H1 (cell line): ENCODE measurements at regions not wholly inside any gene's neighbourhood (a gene's known extent, or its start where the extent isn't known, plus 50 kb on each side); places are given as distances from the start of the nearest gene placed in this dataset.

Source experiments
- CTCF ChIA-PET: fragments of 300-600 bp; sonication (Branson Sonifier 250); formaldehyde crosslinking; loops from one replicate; lab custom pipeline; 2021; ENCODE audit not compliant: partially characterized antibody; lab: Charles Lee
- POLR2A ChIA-PET: fragments of 300-600 bp; sonication (Branson Sonifier 250); formaldehyde crosslinking; loops from one replicate; lab custom pipeline; 2021; ENCODE audit warnings: inconsistent platforms; ENCODE audit not compliant: partially characterized antibody; lab: Charles Lee
- DNase-seq, 2 experiments: peaks; one replicate each; pipeline versions ENCODE4 v3.0.0 to v3.0.0-alpha.2; 2010 to 2022; ENCODE audit warnings: low spot score in 2 of 2, low read depth in 1 of 2, mixed read lengths in 1 of 2
- FAIRE-seq: peaks from 2 replicates; lab custom pipeline; 2011; peaks lifted over from hg19 to GRCh38; lab: Jason Lieb, UNC
- H2AFZ ChIP-seq: 2 replicates; pipeline ENCODE4 v1.8.1; 2012; ENCODE audit warnings: low read length, inconsistent platforms
- H2AK5ac ChIP-seq: 2 replicates; pipeline ENCODE4 v1.6.1; 2013; ENCODE audit warnings: low read depth, low read length
- H2BK120ac ChIP-seq: replicated peaks from 2 replicates; pipeline ENCODE3; 2013; ENCODE audit warnings: low read depth, low read length, inconsistent platforms
- H2BK12ac ChIP-seq: 2 replicates; pipeline ENCODE4 v1.6.1; 2013; ENCODE audit warnings: low read depth, low read length
- H2BK15ac ChIP-seq: 2 replicates; pipeline ENCODE4 v1.6.1; 2013; ENCODE audit warnings: low read length
- H2BK20ac ChIP-seq: 2 replicates; pipeline ENCODE4 v1.6.1; 2013; ENCODE audit warnings: low read length
- H2BK5ac ChIP-seq: 2 replicates; pipeline ENCODE4 v1.6.1; 2013; ENCODE audit warnings: low read depth, low read length
- H3K14ac ChIP-seq: 2 replicates; pipeline ENCODE4 v1.6.1; 2013; ENCODE audit warnings: inconsistent platforms; ENCODE audit not compliant: insufficient read length
- H3K18ac ChIP-seq: 2 replicates; pipeline ENCODE4 v1.6.1; 2013; ENCODE audit warnings: low read length; ENCODE audit errors: extremely low read depth
- H3K23ac ChIP-seq: 2 replicates; pipeline ENCODE4 v1.6.1; 2013; ENCODE audit warnings: inconsistent platforms; ENCODE audit not compliant: insufficient read length
- H3K23me2 ChIP-seq: 2 replicates; pipeline ENCODE4 v1.6.1; 2013; ENCODE audit warnings: low read depth, low read length
- H3K27ac ChIP-seq: 2 replicates; pipeline ENCODE4 v1.6.1; 2011; ENCODE audit warnings: low read depth, low read length, inconsistent platforms
- H3K27me3 ChIP-seq, 4 experiments: replicated peaks in 1 of 4; 1 replicate in 1 of 4; 2 replicates in 3 of 4; pipeline versions ENCODE4 v1.6.1 to v1.8.1; 2011 to 2013; ENCODE audit warnings: low read length in 3 of 4, mild to moderate bottlenecking in 3 of 4, inconsistent platforms in 2 of 4, mixed read lengths in 2 of 4, moderate library complexity in 1 of 4; ENCODE audit not compliant: control insufficient read depth in 3 of 4, insufficient read depth in 3 of 4; ENCODE audit errors: extremely low read depth in 1 of 4
- H3K36me3 ChIP-seq, 4 experiments: 2 replicates each; pipeline versions ENCODE4 v1.6.1 to v1.8.1; 2011 to 2013; ENCODE audit warnings: mild to moderate bottlenecking in 4 of 4, low read length in 3 of 4, moderate library complexity in 2 of 4, control low read depth in 1 of 4, inconsistent platforms in 1 of 4; ENCODE audit not compliant: insufficient read depth in 4 of 4, control insufficient read depth in 2 of 4
- H3K4ac ChIP-seq: replicated peaks from 2 replicates; pipeline ENCODE3; 2013; ENCODE audit warnings: low read length, low read depth, mixed read lengths, inconsistent platforms; ENCODE audit not compliant: insufficient read length
- H3K4me1 ChIP-seq, 4 experiments: replicated peaks in 1 of 4; 1 replicate in 1 of 4; 2 replicates in 3 of 4; pipeline versions ENCODE4 v1.6.1 to v1.8.1; 2011 to 2013; ENCODE audit warnings: low read length in 3 of 4, inconsistent platforms in 2 of 4, mixed read lengths in 1 of 4; ENCODE audit not compliant: insufficient read depth in 4 of 4, control insufficient read depth in 3 of 4
- H3K4me2 ChIP-seq, 2 experiments: 2 replicates each; pipeline versions ENCODE4 v1.6.1 to v1.8.1; 2011 to 2013; ENCODE audit warnings: low read depth in 2 of 2, low read length in 2 of 2, control low read depth in 1 of 2, inconsistent platforms in 1 of 2, mild to moderate bottlenecking in 1 of 2; ENCODE audit not compliant: insufficient read depth in 1 of 2
- H3K4me3 ChIP-seq, 4 experiments: fragments of 200-600, 300-600 bp in 1 of 4; sonication (generic), shearing (Covaris generic), sonication (Bioruptor Twin) in 1 of 4; 2 replicates each; pipeline versions ENCODE4 v1.5.1 to v1.8.1; 2011 to 2016; ENCODE audit warnings: low read length in 4 of 4, low read depth in 3 of 4, control low read depth in 2 of 4, inconsistent platforms in 2 of 4, mild to moderate bottlenecking in 2 of 4, mixed read lengths in 1 of 4, moderate library complexity in 1 of 4; ENCODE audit not compliant: insufficient read depth in 2 of 4; ENCODE audit errors: extremely low read depth in 1 of 4
- H3K56ac ChIP-seq: replicated peaks from 2 replicates; pipeline ENCODE3; 2013; ENCODE audit warnings: low read depth, mild to moderate bottlenecking, mixed read lengths, low read length, inconsistent platforms; ENCODE audit not compliant: insufficient read length
- H3K79me1 ChIP-seq: 2 replicates; pipeline ENCODE4 v1.6.1; 2013; ENCODE audit warnings: low read depth, low read length, control low read depth
- H3K79me2 ChIP-seq, 2 experiments: 2 replicates each; pipeline versions ENCODE4 v1.6.1 to v1.8.1; 2012 to 2013; ENCODE audit warnings: low read length in 2 of 2, mild to moderate bottlenecking in 2 of 2, inconsistent platforms in 1 of 2; ENCODE audit not compliant: insufficient read depth in 2 of 2, control insufficient read depth in 1 of 2
- H3K9ac ChIP-seq, 4 experiments: replicated peaks in 1 of 4; 1 replicate in 1 of 4; 2 replicates in 3 of 4; pipeline versions ENCODE4 v1.6.1 to v1.8.1; 2011 to 2013; ENCODE audit warnings: low read depth in 3 of 4, low read length in 3 of 4, control low read depth in 2 of 4, mild to moderate bottlenecking in 2 of 4, moderate library complexity in 2 of 4, inconsistent platforms in 1 of 4; ENCODE audit errors: extremely low read depth in 1 of 4
- H3K9me3 ChIP-seq, 2 experiments: 2 replicates each; pipeline versions ENCODE4 v1.6.1 to v1.8.1; 2012 to 2013; ENCODE audit warnings: mild to moderate bottlenecking in 2 of 2, moderate library complexity in 2 of 2, control low read depth in 1 of 2, inconsistent platforms in 1 of 2, low read depth in 1 of 2, low read length in 1 of 2, mixed read lengths in 1 of 2; ENCODE audit not compliant: insufficient read depth in 2 of 2
- H4K20me1 ChIP-seq, 2 experiments: replicated peaks in 1 of 2; 2 replicates each; pipeline versions ENCODE3 to v1.8.1; 2011 to 2013; ENCODE audit warnings: inconsistent platforms in 2 of 2, low read length in 2 of 2, mild to moderate bottlenecking in 1 of 2; ENCODE audit not compliant: insufficient read depth in 2 of 2, control insufficient read depth in 1 of 2
- H4K5ac ChIP-seq: 2 replicates; pipeline ENCODE4 v1.6.1; 2013; ENCODE audit warnings: low read length, low read depth, mixed read lengths, inconsistent platforms; ENCODE audit not compliant: insufficient read length
- H4K8ac ChIP-seq: 2 replicates; pipeline ENCODE4 v1.8.0; 2013; ENCODE audit warnings: mild to moderate bottlenecking, moderate library complexity, low read length, inconsistent platforms; ENCODE audit not compliant: insufficient read depth; ENCODE audit errors: extremely low read depth
- H4K91ac ChIP-seq: replicated peaks from 2 replicates; pipeline ENCODE3; 2013; ENCODE audit warnings: low read length, mixed read lengths, inconsistent platforms; ENCODE audit not compliant: insufficient read length
- ASH2L ChIP-seq: fragments of 200-600, 300-600 bp; sonication (generic); IDR thresholded peaks from one replicate; pipeline ENCODE4 v1.7.1; 2017; ENCODE audit warnings: low read length
- BACH1 ChIP-seq: IDR thresholded peaks from 2 replicates; pipeline ENCODE4 v1.6.1; 2012; ENCODE audit warnings: low read length, improper control_type of control experiment
- CBX8 ChIP-seq: fragments of 300-800, 300-1000 bp; sonication (generic); IDR thresholded peaks from 2 replicates; pipeline ENCODE4 v1.7.1; 2016; ENCODE audit warnings: low read depth, low read length, borderline replicate concordance
- CREB1 ChIP-seq: IDR thresholded peaks from 2 replicates; pipeline ENCODE4 v1.6.1; 2012; ENCODE audit warnings: inconsistent platforms
- CTBP2 ChIP-seq: IDR thresholded peaks from 2 replicates; pipeline ENCODE4 v1.7.0; 2011; ENCODE audit warnings: borderline replicate concordance, mild to moderate bottlenecking, moderate library complexity, mixed read lengths, low read length; ENCODE audit not compliant: insufficient read depth, insufficient read length
- EGR1 ChIP-seq: IDR thresholded peaks from 2 replicates; pipeline ENCODE4 v1.6.1; 2011; ENCODE audit warnings: low read depth, low read length, borderline replicate concordance
- EZH2 ChIP-seq: fragments of 200-600 bp; sonication (generic); IDR thresholded peaks from 2 replicates; pipeline ENCODE4 v1.7.1; 2012; ENCODE audit warnings: low read depth, mild to moderate bottlenecking, moderate library complexity, low read length, inconsistent platforms; ENCODE audit not compliant: severe bottlenecking
- FOSL1 ChIP-seq: IDR thresholded peaks from 2 replicates; pipeline ENCODE4 v1.6.1; 2011; ENCODE audit warnings: mild to moderate bottlenecking, low read depth, low read length, moderate library complexity; ENCODE audit not compliant: insufficient read depth
- GTF2F1 ChIP-seq: IDR thresholded peaks from 2 replicates; pipeline ENCODE4 v1.6.1; 2012; ENCODE audit warnings: low read depth, low read length, improper control_type of control experiment, borderline replicate concordance
- POLR2A ChIP-seq, 2 experiments: IDR thresholded peaks; 1 replicate in 1 of 2; 2 replicates in 1 of 2; pipeline ENCODE4 v1.6.1; 2011; ENCODE audit warnings: low read depth in 2 of 2, low read length in 2 of 2, mild to moderate bottlenecking in 2 of 2; ENCODE audit errors: control extremely low read depth in 1 of 2
- RAD21 ChIP-seq, 2 experiments: IDR thresholded peaks in 1 of 2; conservative IDR thresholded peaks in 1 of 2; 2 replicates each; pipeline ENCODE4 v1.6.1; 2011; ENCODE audit warnings: low read depth in 2 of 2, low read length in 2 of 2, improper control_type of control experiment in 1 of 2, inconsistent platforms in 1 of 2, mild to moderate bottlenecking in 1 of 2, moderate library complexity in 1 of 2
- RNF2 ChIP-seq: fragments of 200-900, 300-1000 bp; sonication (generic); IDR thresholded peaks from 2 replicates; pipeline ENCODE4 v1.7.1; 2016; ENCODE audit warnings: borderline replicate concordance, low read depth, mild to moderate bottlenecking, antibody characterized with exemption, low read length; ENCODE audit not compliant: poor library complexity, severe bottlenecking; ENCODE audit errors: missing control alignments
- SIN3A ChIP-seq, 2 experiments: IDR thresholded peaks in 1 of 2; conservative IDR thresholded peaks in 1 of 2; 2 replicates each; pipeline ENCODE4 v1.6.1; 2011 to 2012; ENCODE audit warnings: low read length in 2 of 2, improper control_type of control experiment in 1 of 2, low read depth in 1 of 2, mild to moderate bottlenecking in 1 of 2
- SP2 ChIP-seq: IDR thresholded peaks from 2 replicates; pipeline ENCODE4 v1.6.1; 2012; ENCODE audit warnings: mild to moderate bottlenecking, low read length, inconsistent platforms
- WGBS, 2 experiments: shearing (Covaris generic) in 1 of 2; methylation state at CpG; one replicate each; pipeline versions ENCODE4 v1.1.6 to v1.1.7; 2013 to 2015; ENCODE audit warnings: low lambda C conversion rate in 2 of 2, mixed read lengths in 2 of 2, inconsistent platforms in 1 of 2, low coverage in 1 of 2, missing lambda C conversion rate in 1 of 2; ENCODE audit not compliant: insufficient replicate concordance in 2 of 2, insufficient coverage in 1 of 2, insufficient read length in 1 of 2; ENCODE audit errors: extremely low coverage in 1 of 2, missing lambda C conversion rate in 1 of 2; 5-methylcytosine and 5-hydroxymethylcytosine counted together

DNA sequence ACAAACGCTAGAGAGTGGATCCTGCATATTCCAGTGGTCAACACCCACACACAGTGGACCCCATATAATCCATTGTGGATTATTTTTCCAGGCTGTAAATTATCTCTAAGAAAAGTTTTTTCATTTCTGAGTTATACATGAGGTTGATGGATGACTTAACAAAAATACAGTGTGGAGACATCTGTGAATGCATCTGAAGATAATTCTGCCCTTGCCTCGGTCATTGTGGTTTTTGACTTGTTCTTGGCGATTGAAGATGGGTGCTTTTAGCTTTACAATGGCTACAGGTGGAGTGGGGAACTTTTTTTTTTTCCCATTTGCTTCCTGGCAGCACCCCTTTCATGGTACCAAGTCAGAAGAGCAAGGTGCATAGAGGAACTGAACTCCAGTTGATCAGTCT is 242.7 kb downstream of the MYLK4 start:
- Histone ChIP-seq H3K4me3 (no peak overlapping the region), H4K20me1 (no peaks in the 10 kb centered on the region), H3K23me2 (no peaks in the 10 kb centered on the region; the same call in 1 of the 2 replicates), H3K4ac (no peak overlapping the region), H2BK5ac (no peak overlapping the region), H2AK5ac (no peak overlapping the region), H3K27ac (no peak overlapping the region), H3K18ac (no peak overlapping the region), H3K23ac (no peak overlapping the region), H3K4me1 (no peaks in the 10 kb centered on the region), H3K9ac (no peak overlapping the region), H2BK120ac (no peak overlapping the region), H2BK15ac (no peak overlapping the region), H3K14ac (no peak overlapping the region), H3K56ac (no peak overlapping the region), H4K91ac (no peak overlapping the region), H2BK20ac (no peak overlapping the region), H3K27me3 (no peaks in the 10 kb centered on the region), H3K9me3 (no peaks in the 10 kb centered on the region; a peak in 1 of 4 replicates), H4K8ac (no peak overlapping the region), H3K79me2 (no peaks in the 10 kb centered on the region), H4K5ac (no peak overlapping the region), H2BK12ac (no peak overlapping the region), H3K79me1 (no peaks in the 10 kb centered on the region), H3K4me2 (no peak overlapping the region), H2AFZ (no peak overlapping the region), H3K36me3 (no peaks in the 10 kb centered on the region)
- POLR2A ChIA-PET = interaction anchor here (0.7 kb wide), 1 partner anchor 90 kb away, joined by 4 read pairs; no protein-coding TSS in a partner anchor
- CTCF ChIA-PET = no interaction called here
- 94% methylated on average over 3 of the region's 3 CpGs; no CpG with 5 or more reads in 1 of the 2 experiments for WGBS, 2 experiments
- FAIRE-seq (no peak), DNase-seq (no peak)
- TF ChIP-seq RAD21 (IDR thresholded peaks at IDR 0.05 in 1 of 2, conservative IDR thresholded peaks at IDR 0.05 in 1 of 2; ENCODE audit: low read depth in 2 of 2, low read length in 2 of 2) = no peak
- no peak for TF ChIP-seq SP2
- no peak for TF ChIP-seq EGR1
- no peak for TF ChIP-seq EZH2
- no peak for TF ChIP-seq POLR2A (IDR thresholded peaks at IDR 0.05; ENCODE audit: control extremely low read depth in 1 of 2, low read depth in 2 of 2, low read length in 2 of 2)
- no peak for TF ChIP-seq CBX8
- TF ChIP-seq SIN3A (conservative IDR thresholded peaks at IDR 0.05 in 1 of 2, IDR thresholded peaks at IDR 0.05 in 1 of 2; ENCODE audit: low read depth in 1 of 2, low read length in 2 of 2) = no peak
- no peak for TF ChIP-seq CREB1
- no peak for TF ChIP-seq RNF2
- no peak for TF ChIP-seq FOSL1
- no peak for TF ChIP-seq ASH2L
- no peak for TF ChIP-seq GTF2F1
- TF ChIP-seq BACH1 = no peak
- TF ChIP-seq CTBP2 = no peak
